ENCODE measurements at regions not wholly inside any gene's neighbourhood (a gene's known extent, or its start where the extent isn't known, plus 50 kb on each side); places are given as distances from the start of the nearest gene placed in this dataset.
"Not testable (repeated sequence)": the region's sequence is repeated elsewhere in the genome, so short reads cannot be mapped to it uniquely, and the experiment has no call there.

DNA sequence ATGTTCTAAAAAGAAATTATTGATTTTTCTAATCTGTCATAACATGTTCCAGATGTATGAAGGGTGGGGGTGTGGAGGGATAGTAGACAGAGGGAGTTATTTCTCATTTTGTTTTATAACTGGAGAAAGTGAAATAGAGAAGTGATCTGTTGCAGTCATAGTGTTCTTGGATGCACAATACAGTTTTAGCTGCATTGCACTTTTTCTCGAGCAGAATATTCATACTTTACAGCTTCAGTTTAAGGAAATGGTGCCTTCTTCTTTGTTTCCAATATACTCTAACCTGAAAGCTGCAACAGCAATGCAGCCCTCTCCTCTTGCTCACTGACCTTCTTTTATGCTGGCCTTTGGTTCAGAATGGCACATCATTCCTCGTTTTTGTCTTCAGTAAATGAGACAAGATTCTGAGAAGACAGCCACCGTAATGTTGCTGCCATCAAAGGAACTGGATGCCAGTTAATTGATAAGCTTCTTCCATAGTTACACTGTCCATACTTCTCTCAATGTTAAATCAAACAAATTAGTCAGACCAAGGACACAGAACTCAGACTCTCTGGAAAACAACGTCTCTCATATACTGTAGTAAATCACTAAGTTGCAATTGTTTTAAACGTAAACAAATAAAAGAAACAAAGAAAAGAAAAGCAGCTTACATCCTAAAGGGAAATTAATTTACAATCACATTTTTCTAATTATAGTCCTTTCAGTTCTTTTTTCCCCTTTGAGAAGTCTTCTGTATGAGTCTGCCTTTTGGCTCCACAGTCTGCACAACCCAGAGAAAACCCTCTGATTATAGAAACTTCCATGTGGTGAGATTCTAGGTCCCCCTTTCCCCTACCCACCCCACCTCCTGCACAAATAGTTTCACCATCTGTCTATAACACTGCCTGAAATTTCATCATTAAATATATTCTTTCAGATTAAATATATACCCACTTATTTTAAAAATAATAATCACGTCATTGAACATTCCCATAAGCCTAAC lies 97.4 kb upstream of the UGP2 start:
- H3K4me2 ChIP-seq = no peak overlapping the region
- H3K36me3 Mint-ChIP-seq (ENCODE audit: low read depth) = peaks cover 4% of the 10 kb centered on the region; the same call in 1 of the 3 replicates
- H3K79me2 ChIP-seq (replicated peaks; ENCODE audit: insufficient read depth) = no peaks in the 10 kb centered on the region
- peak overlapping the region; percentile 77 for H3K27ac Mint-ChIP-seq
- TF ChIP-seq CREB1 (CRISPR knock-in tag; IDR thresholded peaks at IDR 0.05; ENCODE audit: low read depth) = no peak
- no peak for TF ChIP-seq STAT1 (IDR thresholded peaks at IDR 0.05; ENCODE audit: unreplicated experiment)
- TF ChIP-seq ZNF114 (CRISPR knock-in tag; IDR thresholded peaks at IDR 0.05) = no peak
- no peak for TF ChIP-seq EZH2phosphoT487 (IDR thresholded peaks at IDR 0.05; ENCODE audit: unreplicated experiment)
- H3K4me3 ChIP-seq = no peak overlapping the region
- H2AFZ ChIP-seq = peak overlapping the region; percentile 2
- no peaks in the 10 kb centered on the region for H3F3A ChIP-seq (replicated peaks; ENCODE audit: low read depth)
- peaks cover 5% of the 10 kb centered on the region; the same call in 1 of the 3 replicates for H3K9me3 Mint-ChIP-seq
- no peaks in the 10 kb centered on the region for H3K27me3 ChIP-seq (ENCODE audit: insufficient read depth)
- H3K4me1 ChIP-seq (ENCODE audit: insufficient read depth) = peaks cover 11% of the 10 kb centered on the region; the same call in 1 of the 2 replicates
- H3K4me3 Mint-ChIP-seq = no peak overlapping the region
- no peaks in the 10 kb centered on the region for H3K36me3 ChIP-seq (ENCODE audit: insufficient read depth)
- ATAC-seq = no peak
- no peaks in the 10 kb centered on the region for H3K9me2 ChIP-seq (ENCODE audit: insufficient read depth)
- no peak for DNase-seq (ENCODE audit: low spot score)
- no peak overlapping the region for H3K27ac ChIP-seq (ENCODE audit: low read depth)
- H3K27me3 Mint-ChIP-seq (ENCODE audit: insufficient read depth, low read depth, poor library complexity) = peaks cover 3% of the 10 kb centered on the region
- peaks cover 53% of the 10 kb centered on the region for H3K4me1 Mint-ChIP-seq
- no peaks in the 10 kb centered on the region for H4K20me1 ChIP-seq (replicated peaks; ENCODE audit: insufficient read depth)

DNA sequence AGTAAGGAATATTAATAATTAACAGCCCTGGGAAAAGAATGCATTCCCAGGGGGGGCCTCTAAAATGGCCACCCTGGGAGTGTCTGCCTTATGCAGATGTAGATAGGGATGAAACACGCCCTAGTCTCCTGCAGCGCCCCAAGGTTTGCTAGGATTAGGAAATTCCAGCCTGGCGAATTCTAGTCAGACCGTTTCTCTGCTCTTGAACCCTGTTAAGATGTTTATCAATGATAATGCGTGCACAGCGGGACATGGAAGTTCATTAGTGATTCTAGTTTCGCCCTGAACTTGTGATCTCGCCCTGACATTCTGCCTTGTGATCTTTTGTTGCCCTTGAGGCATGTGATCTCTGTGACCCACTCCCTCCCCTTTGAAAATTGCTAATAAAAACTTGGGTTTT lies 95.1 kb upstream of the UGP2 start:
- peak overlapping the region; percentile 94 for H3K27ac Mint-ChIP-seq
- H3K4me3 ChIP-seq; H3F3A ChIP-seq (replicated peaks; ENCODE audit: low read depth); H3K79me2 ChIP-seq (replicated peaks; ENCODE audit: insufficient read depth); H3K27me3 ChIP-seq (ENCODE audit: insufficient read depth); H4K20me1 ChIP-seq (replicated peaks; ENCODE audit: insufficient read depth); H3K27me3 Mint-ChIP-seq (ENCODE audit: insufficient read depth, low read depth, poor library complexity); H3K36me3 Mint-ChIP-seq (ENCODE audit: low read depth); H2AFZ ChIP-seq; H3K9me2 ChIP-seq (ENCODE audit: insufficient read depth); H3K9me3 Mint-ChIP-seq; H3K36me3 ChIP-seq (ENCODE audit: insufficient read depth); H3K4me2 ChIP-seq: not testable (repeated sequence)
- H3K4me1 Mint-ChIP-seq = peaks cover 52% of the 10 kb centered on the region
- DNase-seq (ENCODE audit: low spot score) = peak; percentile 78
- peak; percentile 60 for TF ChIP-seq NANOG (IDR thresholded peaks at IDR 0.05; ENCODE audit: borderline replicate concordance)
- H3K4me3 Mint-ChIP-seq = peak overlapping the region; percentile 32; the same call in 2 of the 3 replicates
- Histone ChIP-seq H3K4me1 (ENCODE audit: insufficient read depth) (peaks cover 11% of the 10 kb centered on the region; the same call in 1 of the 2 replicates), H3K27ac (ENCODE audit: low read depth) (peak overlapping the region; percentile 74; the same call in 1 of the 2 replicates)
- ATAC-seq = peak; percentile 36; the same call in 2 of the 3 replicates

DNA sequence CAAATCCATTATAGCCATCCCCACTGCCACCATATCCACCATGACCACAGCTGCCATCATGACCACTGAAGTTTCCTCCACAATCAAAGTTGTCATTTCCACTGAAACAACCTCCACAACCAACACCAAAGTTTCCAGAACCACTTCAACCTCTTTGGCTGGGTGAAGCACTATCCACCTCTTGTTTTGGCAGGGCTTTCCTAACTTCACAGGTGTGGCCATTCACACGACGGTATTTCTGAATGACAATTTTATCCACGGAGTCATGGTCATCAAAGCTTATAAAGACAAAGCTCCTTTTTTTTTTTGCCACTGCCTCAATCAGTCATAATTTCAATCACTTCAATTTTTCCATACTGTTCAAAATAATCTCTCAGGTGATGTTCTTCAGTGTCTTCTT lies 89.8 kb upstream of the UGP2 start:
- ATAC-seq (no peak), DNase-seq (ENCODE audit: low spot score) (no peak)

More for the DNA sequence above, 89.8 kb upstream of the UGP2 start:
- Histone ChIP-seq H4K20me1 (replicated peaks; ENCODE audit: insufficient read depth) (no peaks in the 10 kb centered on the region), H3F3A (replicated peaks; ENCODE audit: low read depth) (no peaks in the 10 kb centered on the region), H3K4me2 (no peak overlapping the region), H2AFZ (no peak overlapping the region), H3K4me3 (no peak overlapping the region), H3K9me2 (ENCODE audit: insufficient read depth) (peaks cover 20% of the 10 kb centered on the region; the same call in 1 of the 2 replicates), H3K79me2 (replicated peaks; ENCODE audit: insufficient read depth) (no peaks in the 10 kb centered on the region), H3K36me3 (ENCODE audit: insufficient read depth) (no peaks in the 10 kb centered on the region), H3K4me1 (ENCODE audit: insufficient read depth) (peaks cover 9% of the 10 kb centered on the region; the same call in 1 of the 2 replicates), H3K27me3 (ENCODE audit: insufficient read depth) (no peaks in the 10 kb centered on the region), H3K27ac (ENCODE audit: low read depth) (no peak overlapping the region)
- TF ChIP-seq EZH2phosphoT487 (IDR thresholded peaks at IDR 0.05; ENCODE audit: unreplicated experiment) (no peak), NANOG (IDR thresholded peaks at IDR 0.05; ENCODE audit: borderline replicate concordance) (no peak), ZNF114 (CRISPR knock-in tag; IDR thresholded peaks at IDR 0.05) (no peak), POLR2AphosphoS5 (IDR thresholded peaks at IDR 0.05; ENCODE audit: low read depth) (no peak), JUNB (IDR thresholded peaks at IDR 0.05; ENCODE audit: unreplicated experiment) (no peak), STAT1 (IDR thresholded peaks at IDR 0.05; ENCODE audit: unreplicated experiment) (no peak)
- TF ChIP-seq, protein P1, sequence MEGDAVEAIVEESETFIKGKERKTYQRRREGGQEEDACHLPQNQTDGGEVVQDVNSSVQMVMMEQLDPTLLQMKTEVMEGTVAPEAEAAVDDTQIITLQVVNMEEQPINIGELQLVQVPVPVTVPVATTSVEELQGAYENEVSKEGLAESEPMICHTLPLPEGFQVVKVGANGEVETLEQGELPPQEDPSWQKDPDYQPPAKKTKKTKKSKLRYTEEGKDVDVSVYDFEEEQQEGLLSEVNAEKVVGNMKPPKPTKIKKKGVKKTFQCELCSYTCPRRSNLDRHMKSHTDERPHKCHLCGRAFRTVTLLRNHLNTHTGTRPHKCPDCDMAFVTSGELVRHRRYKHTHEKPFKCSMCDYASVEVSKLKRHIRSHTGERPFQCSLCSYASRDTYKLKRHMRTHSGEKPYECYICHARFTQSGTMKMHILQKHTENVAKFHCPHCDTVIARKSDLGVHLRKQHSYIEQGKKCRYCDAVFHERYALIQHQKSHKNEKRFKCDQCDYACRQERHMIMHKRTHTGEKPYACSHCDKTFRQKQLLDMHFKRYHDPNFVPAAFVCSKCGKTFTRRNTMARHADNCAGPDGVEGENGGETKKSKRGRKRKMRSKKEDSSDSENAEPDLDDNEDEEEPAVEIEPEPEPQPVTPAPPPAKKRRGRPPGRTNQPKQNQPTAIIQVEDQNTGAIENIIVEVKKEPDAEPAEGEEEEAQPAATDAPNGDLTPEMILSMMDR (conservative IDR thresholded peaks at IDR 0.05; ENCODE audit: low read depth in 2 of 2) = no peak
- TF ChIP-seq, protein P2, sequence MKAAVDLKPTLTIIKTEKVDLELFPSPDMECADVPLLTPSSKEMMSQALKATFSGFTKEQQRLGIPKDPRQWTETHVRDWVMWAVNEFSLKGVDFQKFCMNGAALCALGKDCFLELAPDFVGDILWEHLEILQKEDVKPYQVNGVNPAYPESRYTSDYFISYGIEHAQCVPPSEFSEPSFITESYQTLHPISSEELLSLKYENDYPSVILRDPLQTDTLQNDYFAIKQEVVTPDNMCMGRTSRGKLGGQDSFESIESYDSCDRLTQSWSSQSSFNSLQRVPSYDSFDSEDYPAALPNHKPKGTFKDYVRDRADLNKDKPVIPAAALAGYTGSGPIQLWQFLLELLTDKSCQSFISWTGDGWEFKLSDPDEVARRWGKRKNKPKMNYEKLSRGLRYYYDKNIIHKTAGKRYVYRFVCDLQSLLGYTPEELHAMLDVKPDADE (IDR thresholded peaks at IDR 0.05) = no peak
- Mint-ChIP-seq H3K9me3 (0 out of 3 replicates have a peak, but pooled peaks cover under 1% of the 10 kb centered on the region), H3K27me3 (ENCODE audit: insufficient read depth, low read depth, poor library complexity) (peaks cover 3% of the 10 kb centered on the region), H3K36me3 (ENCODE audit: low read depth) (peaks cover 6% of the 10 kb centered on the region; the same call in 2 of the 3 replicates), H3K4me1 (peaks cover 34% of the 10 kb centered on the region), H3K27ac (no peak overlapping the region), H3K4me3 (no peak overlapping the region)

Data from GM23338 (cell line).